RKO (cell line): ENCODE measurements at regions not wholly inside any gene's neighbourhood (a gene's known extent, or its start where the extent isn't known, plus 50 kb on each side); places are given as distances from the start of the nearest gene placed in this dataset.
A peak's percentile ranks its signal among the peaks of the same experiment; 100 is the strongest.
"Not testable (repeated sequence)": the region's sequence is repeated elsewhere in the genome, so short reads cannot be mapped to it uniquely, and the experiment has no call there.

Experiments
- DNase-seq: peaks from one replicate; pipeline ENCODE4 v3.0.0-alpha.2; 2016; ENCODE audit warnings: low spot score

DNA sequence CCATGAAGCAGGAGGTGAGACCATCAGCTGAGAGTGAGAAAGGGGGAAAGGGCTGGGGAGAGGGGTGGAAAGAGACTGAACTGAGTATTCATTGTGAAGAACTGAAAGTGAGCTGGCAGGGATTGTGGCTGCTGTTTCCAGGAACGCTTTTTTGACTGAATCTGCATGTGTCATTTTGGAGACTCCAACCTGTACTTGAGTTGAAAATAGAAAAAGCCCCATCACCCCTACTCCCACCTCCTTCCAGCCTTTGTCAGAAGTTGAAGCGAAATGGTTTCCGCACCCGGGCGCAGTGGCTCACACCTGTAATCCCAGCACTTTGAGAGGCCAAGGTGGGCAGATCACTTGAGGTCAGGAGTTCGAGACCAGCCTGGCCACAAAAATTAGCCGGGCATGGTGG is 128.0 kb upstream of the GPR12 start:
- no peak for DNase-seq

DNA sequence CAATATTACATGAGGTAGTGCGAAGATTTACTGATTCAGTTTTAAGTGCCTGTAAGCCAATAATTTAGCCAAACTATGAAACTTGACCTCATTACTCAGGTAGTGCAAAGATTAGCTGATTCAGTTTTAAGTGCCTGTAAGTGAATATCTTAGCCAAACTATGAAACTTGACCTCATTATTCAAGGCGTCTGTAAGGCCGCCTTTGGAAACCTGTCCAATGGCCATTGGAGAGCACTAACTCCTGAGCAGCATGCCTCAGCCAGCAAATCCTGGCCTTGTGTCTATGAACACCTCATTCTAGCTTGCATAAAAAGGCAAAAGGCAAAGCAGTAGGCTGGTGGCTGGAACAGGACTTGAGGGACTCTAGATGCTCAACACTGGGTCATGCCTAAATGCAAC is 127.0 kb upstream of the GPR12 start:
- DNase-seq = no peak

DNA sequence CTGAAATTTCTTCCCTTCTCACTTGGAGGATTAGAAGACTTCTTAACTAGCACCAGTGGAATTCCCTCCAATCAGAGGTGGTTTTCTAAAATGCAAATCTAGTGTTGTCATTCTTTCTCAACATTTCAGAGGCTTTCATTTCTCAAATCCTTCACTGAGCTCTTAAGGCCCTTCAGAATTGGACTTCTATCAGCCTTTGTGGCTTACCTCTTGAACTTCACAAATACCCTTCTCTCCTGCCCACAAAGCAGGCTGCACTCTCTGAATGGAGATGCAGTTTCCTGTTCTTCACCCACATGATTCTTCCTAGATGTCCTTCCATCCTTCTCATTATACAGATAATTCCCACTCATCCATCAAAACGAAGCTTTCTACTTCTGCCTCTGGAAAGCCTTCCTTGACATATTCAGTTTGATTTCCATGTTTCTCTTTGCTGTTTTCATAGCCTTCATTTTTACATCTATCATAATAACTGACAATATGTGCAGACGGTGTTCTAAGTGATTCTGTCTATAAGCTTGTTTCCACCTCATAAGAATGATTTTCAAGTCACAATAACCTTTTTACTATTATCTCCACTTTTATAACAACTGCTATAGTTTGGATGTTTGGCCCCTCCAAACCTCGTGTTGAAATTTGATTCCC is 123.1 kb upstream of the GPR12 start:
- no peak for DNase-seq

DNA sequence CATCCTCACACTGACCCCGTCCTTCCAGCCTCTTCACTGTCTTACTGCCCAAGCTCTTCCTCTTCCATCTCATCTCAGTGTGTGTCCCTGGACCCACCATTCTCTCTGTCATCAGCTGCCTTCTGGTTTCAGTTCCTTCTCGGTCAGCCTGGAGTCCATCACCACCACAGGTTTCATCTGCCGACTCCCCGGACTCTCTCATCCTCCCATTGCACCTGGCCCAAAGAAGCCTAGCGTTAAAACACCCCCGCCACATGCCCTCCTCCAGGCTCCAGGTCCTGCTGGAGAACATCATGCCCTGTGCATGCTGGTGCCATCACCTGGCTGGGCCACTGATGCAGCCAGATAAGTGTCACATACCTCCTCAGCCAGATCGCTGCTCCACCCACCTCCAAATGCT is 122.1 kb upstream of the GPR12 start:
- no peak for DNase-seq

DNA sequence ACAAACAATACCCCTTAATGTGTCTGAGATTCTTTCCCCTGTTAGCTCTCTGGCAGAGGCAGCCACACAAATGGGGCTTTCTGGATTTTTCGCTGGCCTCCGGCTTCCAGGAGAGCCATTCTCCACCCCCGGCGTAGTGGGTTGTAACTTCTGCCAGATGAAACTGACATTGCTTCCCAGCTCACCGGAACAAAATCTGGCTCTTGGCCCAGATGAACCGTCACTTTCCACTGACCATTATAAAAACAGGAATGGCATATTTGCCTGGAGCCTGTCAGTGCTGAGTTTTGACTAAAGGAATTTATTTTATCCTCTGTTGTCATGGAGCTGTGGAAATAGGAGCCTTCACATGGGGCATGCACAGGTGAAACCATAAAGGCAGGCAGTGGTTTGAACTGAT is 120.6 kb upstream of the GPR12 start:
- no peak for DNase-seq

DNA sequence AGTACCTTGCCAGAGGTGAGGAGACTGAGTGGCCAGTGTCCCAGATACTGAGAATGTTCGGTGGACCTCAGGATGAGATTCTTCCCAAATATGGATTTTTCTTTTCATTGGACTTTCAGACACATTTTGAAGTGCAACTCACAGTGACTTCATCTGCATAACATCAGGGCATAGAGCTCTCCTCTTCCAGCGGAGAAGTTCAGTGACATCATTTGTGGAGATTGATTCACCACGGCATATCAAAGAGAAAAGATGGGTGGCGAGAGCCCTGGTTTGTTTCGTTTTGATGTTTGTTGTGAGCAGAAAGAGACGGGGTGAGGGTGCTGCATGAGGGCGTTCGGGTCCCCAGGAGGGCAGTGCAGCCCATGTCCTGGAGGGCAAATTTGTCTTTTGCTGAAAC is 120.1 kb upstream of the GPR12 start:
- no peak for DNase-seq

DNA sequence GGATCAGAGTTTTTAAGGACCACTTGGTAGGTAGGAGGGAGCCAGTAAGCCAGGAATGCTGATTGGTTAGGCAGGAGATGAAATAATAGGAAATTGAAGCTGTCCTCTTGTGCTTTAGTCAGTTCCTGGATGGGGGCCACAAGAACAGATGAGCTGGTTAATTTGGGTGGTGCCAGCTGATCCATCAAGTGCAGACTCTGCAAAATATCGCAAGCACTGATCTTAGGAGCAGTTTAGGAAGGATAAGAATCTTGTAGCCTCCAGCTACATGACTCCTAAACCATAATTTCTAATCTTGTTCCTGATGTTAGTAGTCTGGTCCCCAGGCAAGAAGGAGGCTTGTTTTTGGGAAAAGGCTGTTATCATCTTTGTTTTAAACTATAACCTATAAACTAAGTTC is 117.9 kb upstream of the GPR12 start:
- DNase-seq = no peak

DNA sequence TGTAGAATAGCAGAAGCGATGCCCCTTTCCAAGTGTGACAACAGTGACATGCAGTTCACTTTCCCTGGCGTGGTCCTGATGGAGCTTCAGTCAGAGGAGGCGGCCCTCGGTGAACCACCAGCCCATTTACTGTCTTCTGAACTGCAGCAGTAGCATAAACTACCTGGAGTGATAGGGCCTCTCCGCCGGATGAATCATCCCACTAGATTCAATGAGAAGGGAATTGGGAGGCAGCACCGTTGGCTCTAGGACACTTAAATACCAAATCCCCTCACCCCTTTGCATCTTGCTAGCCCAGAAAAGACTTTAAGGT is 112.8 kb upstream of the GPR12 start:
- DNase-seq = no peak

DNA sequence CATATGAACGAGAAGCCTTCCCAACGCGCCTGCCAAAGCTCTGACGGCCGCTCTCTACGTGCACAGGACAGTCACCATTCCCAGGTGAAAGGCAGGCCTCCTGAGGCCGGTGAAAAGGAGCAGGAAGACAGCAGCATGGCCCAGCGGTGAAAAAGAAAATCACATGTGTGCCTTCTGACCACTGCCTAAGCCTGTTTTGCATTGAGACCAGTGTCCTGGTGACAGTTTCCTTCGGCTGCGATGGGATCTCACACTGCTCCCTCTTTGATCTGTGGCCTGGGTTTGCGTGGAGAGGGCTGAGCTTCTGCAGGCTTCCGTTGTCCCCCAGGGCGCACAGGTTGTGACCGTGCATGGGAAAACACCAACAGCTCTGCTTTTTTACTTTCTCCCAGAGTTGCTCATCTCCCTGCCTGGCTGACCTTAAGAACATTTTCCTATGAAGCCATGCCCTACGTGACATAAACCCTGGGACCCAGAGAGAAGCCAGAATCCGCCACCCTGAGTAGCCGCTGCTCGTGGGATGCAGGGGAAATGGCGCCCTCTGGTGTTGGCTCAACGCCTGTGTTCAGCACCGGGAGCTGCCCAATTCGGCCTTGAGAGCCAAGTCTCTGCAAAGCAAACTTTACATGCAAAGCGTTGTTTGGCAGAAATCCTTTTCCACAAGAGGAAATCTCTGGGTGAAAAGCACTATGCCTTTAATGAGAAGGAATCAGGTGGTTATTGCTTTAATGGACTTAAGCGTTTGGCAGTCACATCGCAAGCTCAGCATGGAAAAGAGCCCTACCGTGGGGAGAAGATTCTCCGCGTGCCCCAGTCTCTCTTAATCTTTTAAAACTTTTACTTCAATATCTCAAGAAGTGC is 112.2 kb upstream of the GPR12 start:
- peak; percentile 30 for DNase-seq

DNA sequence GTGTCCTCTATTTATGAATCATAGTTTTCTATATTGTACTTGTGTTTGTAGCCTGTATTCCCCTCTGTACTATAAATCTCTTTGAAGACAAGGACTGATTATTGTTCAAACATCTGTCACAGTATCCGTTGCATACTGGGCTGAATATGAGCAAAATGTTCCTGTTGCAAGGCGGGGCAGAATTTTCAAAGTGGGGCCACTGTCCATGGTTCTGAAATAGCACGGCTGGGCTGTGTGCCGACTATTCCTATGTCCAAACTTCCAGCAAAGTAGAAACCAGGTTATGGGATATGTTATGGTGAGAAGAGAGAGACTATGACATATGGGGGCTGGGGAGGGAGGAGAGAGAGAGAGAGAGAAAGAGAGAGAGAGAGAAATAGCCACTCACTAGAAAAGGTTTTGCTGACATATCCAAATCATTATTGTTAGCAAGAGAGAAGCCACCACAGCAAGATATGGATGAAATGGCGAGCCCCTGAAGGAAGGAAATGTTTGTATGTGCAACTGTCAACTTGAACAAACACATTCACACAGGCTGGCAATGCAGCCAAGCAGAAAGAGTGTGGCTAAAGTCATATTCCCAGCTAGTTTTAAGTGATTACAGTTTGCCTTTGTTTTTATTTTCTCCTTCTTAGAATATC is 107.0 kb upstream of the GPR12 start:
- DNase-seq = peak; percentile 38

DNA sequence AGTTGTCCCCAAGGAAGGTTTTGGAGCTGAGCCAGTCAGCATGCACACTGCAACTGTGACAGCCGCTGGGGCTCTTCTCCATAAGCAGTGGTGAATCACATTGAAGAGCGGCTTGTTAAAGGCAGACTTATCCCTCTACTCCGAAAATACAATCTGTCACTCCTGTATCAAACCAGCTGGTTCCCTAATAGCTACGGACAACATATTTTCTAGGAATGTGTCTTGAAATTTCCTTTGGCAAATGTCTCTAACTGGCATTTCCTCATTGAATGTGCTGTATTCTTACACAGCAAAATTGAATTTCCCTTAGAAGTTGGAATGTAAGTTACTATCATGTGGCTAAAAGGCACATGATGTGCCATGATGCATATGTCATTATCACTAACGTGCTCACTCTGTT is 104.0 kb upstream of the GPR12 start:
- no peak for DNase-seq

DNA sequence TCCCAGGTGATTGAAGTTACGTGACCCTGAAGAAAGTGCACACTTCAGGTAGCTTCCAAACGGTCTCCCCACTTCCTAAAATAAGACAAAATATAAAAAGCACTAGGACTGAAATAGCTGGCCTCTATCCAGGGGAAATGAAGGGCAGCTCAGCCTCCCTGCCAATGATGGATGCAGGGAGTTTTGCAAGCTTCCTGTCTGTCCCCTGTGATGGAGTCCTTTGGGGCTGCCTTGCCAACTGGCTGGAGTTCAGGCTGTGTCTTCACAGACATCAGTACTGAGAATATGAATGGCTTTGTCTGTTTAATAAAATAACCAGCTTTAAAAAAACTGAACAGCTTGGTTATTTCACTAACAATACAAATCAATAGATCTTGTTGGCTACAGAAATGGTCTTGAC is 101.4 kb upstream of the GPR12 start:
- no peak for DNase-seq

DNA sequence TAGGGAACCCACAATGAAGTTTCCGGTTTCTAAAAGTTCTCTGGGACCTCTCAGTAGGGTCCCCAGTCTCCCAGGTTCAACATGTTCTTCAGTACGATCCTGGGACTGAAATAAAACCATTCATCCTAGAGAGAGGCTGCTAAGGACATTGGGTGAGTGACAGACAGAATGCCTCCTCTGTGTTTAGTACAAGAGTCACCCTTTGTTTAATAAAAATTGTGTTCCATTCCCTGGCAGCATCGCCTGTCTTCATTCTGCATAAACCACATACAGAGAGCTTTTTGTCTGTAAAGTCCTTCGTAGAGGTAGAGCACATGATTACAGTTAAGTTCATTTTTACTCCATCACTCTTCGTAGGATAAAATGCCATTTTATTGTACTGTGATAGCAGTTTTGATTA is 95.3 kb upstream of the GPR12 start:
- DNase-seq = no peak

DNA sequence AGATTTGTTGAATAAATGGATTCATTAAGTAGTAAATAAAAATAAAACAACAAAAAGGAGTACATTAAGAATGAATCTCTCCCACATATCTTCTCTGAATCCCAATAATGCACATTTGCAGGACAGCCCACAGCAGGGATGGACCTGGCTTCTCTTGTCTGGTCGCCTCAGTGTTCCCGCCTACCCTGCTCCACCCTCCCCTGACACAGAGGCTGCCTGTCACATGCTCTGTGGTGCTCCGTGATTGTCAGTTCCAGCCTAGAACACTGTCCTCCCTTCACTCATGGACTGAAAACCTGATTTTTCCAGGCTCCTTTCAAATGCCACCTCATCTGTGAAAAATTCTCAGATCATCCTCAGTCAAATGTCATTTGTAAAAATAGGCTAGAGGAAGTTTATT is 94.5 kb upstream of the GPR12 start:
- DNase-seq = no peak

DNA sequence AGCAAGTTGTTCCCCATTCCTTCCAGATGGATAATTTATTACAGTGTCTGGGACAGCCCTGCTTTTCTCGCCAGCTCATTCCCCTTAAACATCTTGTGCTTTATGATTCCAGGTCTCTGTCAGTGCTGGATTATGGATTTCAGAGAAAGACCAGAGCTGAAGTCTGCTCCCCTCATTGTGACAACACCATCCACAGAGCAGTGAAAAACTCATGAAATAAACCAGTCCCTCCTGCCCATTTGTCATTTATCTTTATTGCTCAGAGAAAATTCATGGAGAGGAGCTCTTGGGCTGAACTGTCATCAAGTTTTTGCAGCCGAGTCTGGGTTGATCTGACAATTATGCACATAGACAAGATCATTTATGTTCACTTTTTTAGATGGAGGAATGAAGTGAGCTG is 92.7 kb upstream of the GPR12 start:
- DNase-seq = no peak

DNA sequence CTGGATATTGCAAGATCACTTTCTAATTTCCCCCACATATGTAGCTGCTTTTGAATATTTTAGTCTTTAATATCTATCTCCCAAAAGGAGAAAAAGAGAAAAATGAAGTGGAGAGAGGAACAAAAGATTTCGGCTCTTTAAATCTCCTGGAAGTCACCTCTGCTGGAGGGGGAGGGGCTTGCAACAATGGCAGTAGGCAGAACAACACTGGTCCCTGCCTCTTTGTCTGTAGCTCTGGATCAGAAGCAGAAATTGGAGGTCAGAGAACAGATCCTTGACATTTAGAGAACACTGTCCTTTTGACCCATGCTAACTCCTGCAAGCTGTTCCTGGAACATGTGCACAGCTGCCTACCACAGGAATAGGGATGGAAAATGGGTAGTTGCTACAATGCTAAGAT is 86.7 kb upstream of the GPR12 start:
- DNase-seq = no peak

DNA sequence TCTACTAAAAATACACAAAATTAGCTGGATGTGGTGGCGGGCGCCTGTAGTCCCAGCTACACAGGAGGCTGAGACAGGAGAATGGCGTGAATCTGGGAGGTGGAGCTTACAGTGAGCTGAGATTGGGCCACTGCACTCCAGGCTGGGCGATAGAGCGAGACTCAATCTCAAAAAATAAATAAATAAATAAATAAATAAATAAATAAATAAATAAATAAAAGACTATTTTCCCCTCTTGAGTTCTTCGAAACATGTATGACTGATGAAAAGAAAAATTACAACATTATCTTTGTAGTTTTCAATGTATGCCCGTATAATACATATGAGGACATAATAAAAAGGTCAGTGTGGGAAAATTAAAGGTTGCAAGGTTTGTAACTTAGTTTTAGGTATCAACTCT is 84.5 kb upstream of the GPR12 start:
- DNase-seq = not testable (repeated sequence)

DNA sequence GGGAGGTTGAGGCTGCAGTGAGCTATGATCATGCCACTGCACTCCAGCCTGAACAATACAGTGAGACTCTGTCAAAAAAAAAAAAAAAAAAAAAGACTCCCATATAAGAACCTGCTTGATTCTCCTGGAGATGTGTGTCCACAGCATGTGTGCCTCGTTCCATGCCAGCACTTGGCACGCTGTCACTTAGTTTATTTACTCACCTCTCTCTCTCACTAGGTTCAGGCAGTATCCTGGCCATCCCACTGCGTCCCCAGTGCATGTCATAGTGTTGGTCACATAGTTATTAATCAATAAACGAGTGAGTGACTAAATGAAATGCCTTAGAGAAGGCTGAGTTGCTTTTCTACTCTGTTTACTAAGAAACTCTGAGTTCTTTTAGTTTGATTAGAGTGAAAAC is 79.1 kb upstream of the GPR12 start:
- DNase-seq = no peak

DNA sequence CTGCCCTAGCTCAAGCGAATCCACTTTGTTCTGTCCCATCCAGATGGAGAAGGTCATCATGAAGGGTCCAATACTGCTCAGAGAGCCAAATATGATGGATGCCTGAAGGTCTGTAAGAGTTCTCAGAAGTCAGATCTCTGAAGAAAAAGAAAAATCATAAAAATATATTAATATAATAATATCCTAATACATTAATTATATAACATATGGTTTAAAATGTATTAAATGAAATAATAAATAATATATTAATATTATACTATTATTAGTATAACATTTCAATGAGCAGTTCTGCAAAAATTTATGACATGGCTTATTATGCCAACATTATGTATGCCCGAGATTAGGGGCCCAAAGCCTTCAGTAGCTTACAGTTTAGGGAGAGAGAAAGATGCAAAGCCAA is 78.2 kb upstream of the GPR12 start:
- no peak for DNase-seq

DNA sequence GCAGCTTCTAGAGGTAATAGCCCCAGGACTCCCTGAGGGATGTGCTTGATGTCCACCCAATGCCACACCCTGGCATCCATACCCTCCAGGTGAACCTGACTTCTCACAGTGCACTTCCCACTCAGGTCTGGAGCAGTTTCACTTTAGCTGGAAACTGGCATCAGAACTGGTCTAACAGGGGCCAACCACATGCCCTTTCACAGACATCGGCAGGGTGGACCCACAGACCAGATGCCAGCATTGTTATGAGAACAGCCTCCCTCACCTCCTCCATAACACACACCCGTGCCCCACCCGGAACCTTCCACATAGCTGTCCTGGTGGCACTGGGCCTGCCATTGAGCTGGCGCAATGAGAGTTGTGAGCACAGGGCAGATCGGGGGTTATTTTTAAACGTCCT is 77.4 kb upstream of the GPR12 start:
- no peak for DNase-seq

DNA sequence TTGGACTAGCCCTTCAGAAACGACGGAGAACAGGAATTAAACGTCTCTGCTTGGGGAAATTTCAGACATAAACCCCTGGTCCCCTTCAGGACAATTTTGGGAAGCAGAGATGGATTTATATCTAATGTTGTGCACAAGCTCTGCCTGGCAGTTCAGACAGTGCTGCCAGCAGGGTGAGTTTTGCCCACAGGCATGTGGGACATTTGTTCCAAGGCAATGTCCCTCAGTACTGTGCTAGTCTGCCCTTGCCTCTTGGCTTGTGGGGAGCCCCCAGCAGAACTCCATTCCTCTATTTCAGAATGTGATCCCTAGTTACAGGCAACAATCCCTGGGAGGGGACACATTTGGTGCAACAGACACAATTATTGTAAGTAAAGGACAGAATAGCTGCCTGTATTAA is 76.5 kb upstream of the GPR12 start:
- DNase-seq = no peak

DNA sequence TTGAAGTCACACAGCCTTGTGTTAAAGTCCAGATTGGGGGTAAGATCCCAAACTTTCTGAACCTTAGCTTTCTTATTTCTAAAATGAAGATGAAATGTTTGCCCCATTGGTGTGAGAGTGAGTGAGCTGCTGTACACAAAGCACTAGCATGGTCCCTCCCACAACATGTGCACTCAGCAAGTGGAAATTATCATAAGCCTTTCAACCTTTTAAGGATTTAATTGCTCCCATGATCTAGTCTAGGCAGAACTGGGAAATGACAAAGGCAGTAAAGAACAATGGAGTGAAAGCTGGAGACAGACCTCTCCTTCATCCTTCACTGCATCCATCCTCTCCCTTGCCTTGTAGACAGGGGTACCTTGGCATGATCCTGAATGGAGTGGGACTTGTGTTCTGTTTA is 76.0 kb upstream of the GPR12 start:
- no peak for DNase-seq

DNA sequence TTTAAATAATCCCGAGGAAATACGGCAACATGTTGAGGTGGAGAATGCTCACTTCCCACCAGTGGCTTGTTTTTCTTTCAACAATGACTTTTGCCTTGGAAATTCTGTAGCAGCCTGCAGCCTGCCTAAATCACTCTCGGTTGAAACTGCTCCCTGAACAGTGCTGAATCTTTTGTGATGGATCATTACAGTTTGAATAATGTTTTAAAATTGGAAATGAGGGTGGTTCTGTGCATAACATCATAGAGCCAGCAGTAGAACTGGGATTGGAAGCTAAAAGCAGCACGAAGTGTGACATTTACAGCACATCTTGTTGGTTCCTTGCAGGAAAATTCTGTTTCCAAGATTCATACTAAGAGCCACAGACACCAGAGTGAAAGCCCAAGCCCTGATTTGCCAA is 74.1 kb upstream of the GPR12 start:
- DNase-seq = no peak
